HS-5 (cell line): ENCODE measurements at regions not wholly inside any gene's neighbourhood (a gene's known extent, or its start where the extent isn't known, plus 50 kb on each side); places are given as distances from the start of the nearest gene placed in this dataset.
A peak's percentile ranks its signal among the peaks of the same experiment; 100 is the strongest.

Source experiments
- DNase-seq: peaks from one replicate; pipeline ENCODE4 v3.0.0-alpha.2; 2012; ENCODE audit warnings: low read depth

- no peak for DNase-seq
Measured at GRCh38 chr1:239436286-239436685, 49.9 kb downstream of the CHRM3 start.

- no peak for DNase-seq
Measured at GRCh38 chr1:239437822-239438221, 51.5 kb downstream of the CHRM3 start.

GRCh38 chr1:239438891-239439290 lies 52.5 kb downstream of the CHRM3 start:
- DNase-seq, result no peak

- DNase-seq, result no peak
Measured at GRCh38 chr1:239443361-239443760, 57.0 kb downstream of the CHRM3 start.

- no peak for DNase-seq
Measured at GRCh38 chr1:239446611-239447010, 60.2 kb downstream of the CHRM3 start.

- DNase-seq, result no peak
Measured at GRCh38 chr1:239448911-239449310, 62.5 kb downstream of the CHRM3 start.

GRCh38 chr1:239455743-239456142 lies 69.4 kb downstream of the CHRM3 start:
- no peak for DNase-seq

- no peak for DNase-seq
Measured at GRCh38 chr1:239456788-239457187, 70.4 kb downstream of the CHRM3 start.

- no peak for DNase-seq
Measured at GRCh38 chr1:239457491-239458143, 71.2 kb downstream of the CHRM3 start.

GRCh38 chr1:239458144-239458500 lies 71.8 kb downstream of the CHRM3 start:
- no peak for DNase-seq

GRCh38 chr1:239467730-239468129 lies 81.4 kb downstream of the CHRM3 start:
- DNase-seq, result no peak

- DNase-seq, result no peak
Measured at GRCh38 chr1:239478069-239478468, 91.7 kb downstream of the CHRM3 start.

GRCh38 chr1:239483391-239483790 lies 97.0 kb downstream of the CHRM3 start:
- no peak for DNase-seq

- peak; percentile 10 for DNase-seq
Measured at GRCh38 chr1:239493811-239494414, 107.5 kb downstream of the CHRM3 start.

- DNase-seq, result no peak
Measured at GRCh38 chr1:239505094-239505493, 118.7 kb downstream of the CHRM3 start.

GRCh38 chr1:239507826-239508225 lies 121.5 kb downstream of the CHRM3 start:
- DNase-seq, result no peak

GRCh38 chr1:239511875-239512274 lies 125.5 kb downstream of the CHRM3 start:
- DNase-seq, result no peak

GRCh38 chr1:239516579-239516978 lies 130.2 kb downstream of the CHRM3 start:
- DNase-seq, result no peak

GRCh38 chr1:239526391-239526790 lies 140.0 kb downstream of the CHRM3 start:
- no peak for DNase-seq

GRCh38 chr1:239527051-239527693 lies 140.8 kb downstream of the CHRM3 start:
- no peak for DNase-seq

- no peak for DNase-seq
Measured at GRCh38 chr1:239536165-239536849, 149.9 kb downstream of the CHRM3 start.

GRCh38 chr1:239537795-239538194 lies 151.4 kb downstream of the CHRM3 start:
- no peak for DNase-seq
